HG02973 (cell line): ENCODE measurements at regions not wholly inside any gene's neighbourhood (a gene's known extent, or its start where the extent isn't known, plus 50 kb on each side); places are given as distances from the start of the nearest gene placed in this dataset.
"Not testable (repeated sequence)": the region's sequence is repeated elsewhere in the genome, so short reads cannot be mapped to it uniquely, and the experiment has no call there.

Experiments used
- ATAC-seq: cut with Tn5 transposase; IDR thresholded peaks from one replicate; pipeline ENCODE4 v1.9.1; 2021; ENCODE audit warnings: moderate library complexity; ENCODE audit not compliant: unreplicated experiment

DNA sequence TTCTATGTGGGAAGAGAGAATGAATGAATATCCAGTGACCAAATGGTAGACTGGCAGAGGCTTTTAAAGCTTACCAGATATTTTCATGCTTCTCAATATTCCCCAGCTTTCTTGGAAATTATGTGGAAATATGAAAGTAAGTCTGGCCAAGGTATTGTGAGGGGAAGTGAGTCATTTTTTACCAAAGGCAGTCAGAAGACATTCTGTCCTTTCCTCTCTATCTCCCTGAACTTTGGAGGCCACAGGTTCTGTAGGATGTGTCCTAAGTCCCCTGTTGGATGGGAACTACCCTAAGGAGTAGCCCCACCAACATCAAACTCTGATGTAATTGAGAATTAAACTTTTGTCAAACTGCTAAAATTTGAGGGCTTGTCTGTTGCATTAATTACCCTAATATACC, 593.8 kb upstream of the NRSN1 start:
- ATAC-seq: no peak

DNA sequence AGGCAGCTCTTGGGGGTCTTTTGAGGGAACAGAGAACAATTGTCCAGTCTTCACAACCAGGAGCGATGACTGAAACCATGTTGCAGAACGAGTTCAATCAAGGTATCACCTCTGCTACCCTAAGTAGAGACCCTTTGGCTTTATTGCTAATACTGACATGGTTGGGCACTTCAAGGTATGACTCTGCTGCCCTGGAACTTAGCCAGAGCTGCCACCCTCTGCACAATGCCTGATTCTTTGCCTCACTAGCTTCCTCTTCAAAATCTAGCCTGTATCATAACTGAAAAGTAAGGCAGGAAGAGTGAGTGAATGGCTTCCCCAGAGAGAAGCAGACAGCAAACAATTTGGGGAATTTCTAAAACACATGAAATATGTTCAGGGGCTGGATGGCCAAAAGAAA, 592.7 kb upstream of the NRSN1 start:
- ATAC-seq: no peak

DNA sequence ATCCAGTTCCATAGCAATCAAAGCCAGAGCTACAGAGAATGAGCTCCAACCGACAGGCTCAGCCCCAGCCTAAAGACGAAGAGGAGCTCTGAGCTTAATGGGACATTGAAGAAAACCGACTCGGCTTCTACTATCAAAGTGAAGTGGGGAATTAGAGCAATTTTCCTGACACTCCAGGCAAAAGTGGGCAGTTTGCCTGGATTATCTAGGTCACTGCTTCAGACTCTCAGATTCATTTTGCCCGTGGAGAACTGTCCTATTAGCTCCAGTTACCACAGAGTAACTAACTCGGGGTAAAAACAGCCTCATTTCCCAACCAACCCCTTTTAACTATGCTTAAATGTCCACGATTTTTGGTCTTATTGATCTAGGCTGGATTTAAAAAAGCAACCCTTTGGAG, 592.1 kb upstream of the NRSN1 start:
- no peak for ATAC-seq

DNA sequence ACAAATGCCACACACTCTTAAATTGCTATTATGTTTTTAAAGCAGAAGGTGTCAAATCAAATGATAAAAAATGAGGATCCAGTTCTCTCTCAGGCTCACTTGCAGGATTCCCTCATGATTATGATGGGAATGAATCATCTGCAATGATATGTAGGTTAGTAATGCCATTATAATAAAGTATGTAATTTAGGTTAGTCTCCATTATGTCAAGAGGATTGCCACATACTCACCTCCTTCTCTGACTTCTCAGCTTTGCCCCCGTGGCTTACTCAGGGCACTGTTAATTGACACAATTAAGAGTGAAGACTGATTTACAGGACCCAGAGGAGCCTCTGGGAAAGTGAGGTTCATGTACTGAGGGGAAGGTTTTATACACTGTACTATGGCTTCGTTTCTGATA, 591.7 kb upstream of the NRSN1 start:
- no peak for ATAC-seq

DNA sequence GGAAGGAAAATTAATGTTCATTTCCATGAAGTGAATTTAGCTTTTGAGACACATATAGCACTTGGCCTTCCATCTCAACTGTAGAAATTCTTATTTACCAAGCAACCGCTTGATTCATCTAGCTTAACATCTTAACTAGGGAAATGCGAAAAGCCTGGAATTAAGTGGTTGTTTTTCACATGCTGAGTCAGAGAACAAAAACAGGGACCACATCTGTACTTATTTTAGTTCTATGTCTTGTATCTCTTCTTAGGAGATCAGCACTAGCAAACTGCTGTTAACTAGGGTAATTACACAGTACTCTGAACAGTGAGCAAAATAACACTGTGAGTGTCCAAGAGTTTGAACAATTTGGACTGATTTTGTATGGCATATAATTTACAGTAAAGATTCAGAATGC, 590.9 kb upstream of the NRSN1 start:
- no peak for ATAC-seq

DNA sequence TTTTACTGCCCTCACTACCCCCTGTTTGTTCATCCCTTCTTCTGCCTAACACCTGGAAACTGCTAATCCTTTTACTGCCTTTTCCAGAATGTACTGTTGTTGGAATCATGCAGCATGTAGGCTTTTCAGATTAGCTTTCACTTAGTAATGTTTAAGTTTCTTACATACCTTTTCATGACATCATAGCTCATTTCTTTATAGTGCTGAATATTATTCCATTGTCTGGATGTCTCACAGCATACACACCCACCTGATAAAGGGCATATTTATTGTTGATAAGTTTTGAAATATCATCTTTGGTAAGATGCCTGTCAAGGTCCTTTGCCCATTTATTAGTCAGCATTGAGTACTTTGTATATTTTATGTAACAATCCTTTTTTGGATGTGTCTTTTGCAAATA, 588.2 kb upstream of the NRSN1 start:
- ATAC-seq: no peak

DNA sequence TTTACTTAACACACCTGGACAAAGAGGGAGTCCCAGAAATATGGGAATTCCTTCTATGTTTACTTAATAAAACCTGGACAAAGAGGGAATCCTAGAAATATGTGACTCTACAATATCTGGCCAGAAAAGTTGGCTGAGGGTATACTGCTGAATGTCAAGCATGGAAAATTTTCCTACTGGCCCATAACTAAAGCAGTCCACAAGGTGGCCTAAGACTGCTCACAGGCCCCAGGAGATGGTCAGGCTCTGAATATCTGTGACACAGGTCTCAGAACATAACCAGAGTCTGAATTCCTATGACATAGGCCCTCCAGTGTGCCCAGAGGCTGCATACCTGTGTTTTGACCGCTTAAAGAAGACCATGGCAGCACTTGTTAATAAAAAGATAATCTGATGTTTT, 578.2 kb upstream of the NRSN1 start:
- no peak for ATAC-seq

DNA sequence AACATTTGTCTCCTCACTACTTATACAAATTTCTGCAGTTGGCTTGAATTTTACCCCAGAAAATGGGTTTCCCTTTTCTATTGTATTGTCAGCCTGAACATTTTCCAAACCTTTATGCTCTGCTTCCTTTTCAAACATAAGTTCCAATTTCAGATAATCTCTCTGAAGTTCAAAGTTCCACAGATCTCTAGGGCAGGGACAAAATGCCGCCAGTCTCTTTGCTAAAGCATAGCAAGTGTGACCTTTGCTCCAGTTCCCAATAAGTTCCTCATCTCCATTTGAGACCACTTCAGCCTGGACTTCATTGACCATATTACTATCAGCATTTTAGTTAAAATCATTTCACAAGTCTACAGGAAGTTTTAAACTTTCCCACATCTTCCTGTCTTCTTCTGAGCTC, 571.1 kb upstream of the NRSN1 start:
- ATAC-seq: not testable (repeated sequence)

DNA sequence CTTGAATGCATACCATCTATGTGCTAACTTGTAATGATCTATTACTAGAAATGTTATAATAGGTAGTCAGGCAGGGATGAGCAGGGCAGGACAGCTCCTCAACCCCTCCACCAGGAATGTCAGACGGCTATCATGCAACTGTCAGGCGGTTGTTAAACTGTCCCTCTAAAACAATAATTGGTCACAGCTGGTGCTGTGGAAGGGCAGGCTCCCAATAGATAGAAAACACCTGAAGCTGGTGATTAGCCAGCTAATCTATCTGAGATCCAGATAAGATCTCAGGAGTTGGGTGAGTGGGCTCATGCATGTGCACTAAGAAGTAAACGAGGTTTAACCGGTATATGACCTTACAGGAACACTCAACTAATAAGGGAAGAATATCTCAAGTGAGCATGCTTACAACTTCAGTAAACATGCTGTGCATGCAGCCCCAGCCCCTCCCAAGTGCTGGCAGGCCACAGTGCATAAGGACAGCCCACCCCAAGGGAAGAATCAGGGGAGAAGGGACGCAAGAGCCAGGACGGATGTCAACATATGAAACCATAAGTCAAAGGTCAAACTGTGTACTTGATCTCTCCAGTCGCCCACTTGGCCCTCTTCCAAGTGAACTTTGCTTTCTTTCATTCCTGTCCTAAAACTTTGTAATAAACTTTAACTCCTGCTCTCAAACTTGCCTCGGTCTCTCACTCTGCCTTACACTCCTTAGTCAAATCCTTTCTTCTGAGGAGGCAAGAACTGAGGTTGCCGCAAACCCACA, 566.2 kb upstream of the NRSN1 start:
- ATAC-seq: no peak

DNA sequence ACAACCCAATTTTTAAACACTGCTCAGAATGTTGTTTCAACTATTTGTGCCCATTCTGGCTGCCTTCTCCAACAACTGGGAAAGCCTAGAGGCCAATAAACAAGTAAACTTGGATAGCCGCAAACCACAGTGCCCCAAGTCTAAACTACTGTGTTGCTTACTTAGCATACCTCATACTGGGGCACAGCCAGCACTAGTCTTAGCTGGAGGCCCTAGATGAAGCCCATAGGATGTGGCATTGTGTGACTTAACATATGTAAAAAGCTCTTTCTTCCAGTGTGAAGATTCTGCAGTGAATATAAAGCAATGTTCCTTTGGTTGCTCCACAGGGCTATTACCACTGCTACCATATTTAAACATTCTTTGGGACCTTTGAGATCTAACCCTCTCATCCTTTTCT, 564.3 kb upstream of the NRSN1 start:
- no peak for ATAC-seq

DNA sequence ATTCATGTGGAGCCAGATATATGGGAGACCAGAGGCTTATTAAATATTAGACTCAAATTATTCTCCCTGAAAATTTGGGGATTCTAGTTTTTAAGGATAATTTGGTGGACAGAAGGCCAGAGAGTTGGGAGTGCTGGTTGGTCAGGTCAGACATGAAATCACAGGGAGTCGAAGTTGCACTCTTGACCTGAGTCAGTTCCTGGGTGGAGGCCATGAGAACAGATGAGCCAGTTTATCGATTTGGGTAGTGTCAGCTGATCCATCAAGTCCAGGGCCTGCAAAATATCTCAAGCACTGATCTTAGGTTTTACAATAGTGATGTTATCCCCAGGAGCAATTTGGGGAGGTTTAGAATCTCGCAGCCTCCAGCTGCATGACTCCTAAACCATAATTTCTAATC, 563.5 kb upstream of the NRSN1 start:
- ATAC-seq: no peak

DNA sequence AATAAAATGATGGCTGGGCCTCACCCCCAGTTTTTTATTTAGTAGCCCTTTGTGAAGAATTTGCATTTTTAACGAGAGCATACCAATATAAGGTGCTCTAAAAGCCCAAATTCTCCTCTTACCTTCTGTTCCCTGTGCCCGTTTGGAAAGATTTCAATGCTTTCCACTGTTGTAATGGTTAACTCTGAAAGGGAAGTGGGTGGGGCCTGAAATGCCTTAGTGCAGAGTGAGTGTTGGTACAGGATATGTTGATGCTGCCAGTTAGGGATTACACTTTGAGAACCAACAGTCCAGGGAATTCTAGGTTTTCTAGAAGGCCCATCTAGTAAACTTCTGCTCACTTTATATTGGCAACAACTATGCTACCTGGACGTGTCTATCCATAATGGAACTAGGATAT, 562.7 kb upstream of the NRSN1 start:
- ATAC-seq: no peak

DNA sequence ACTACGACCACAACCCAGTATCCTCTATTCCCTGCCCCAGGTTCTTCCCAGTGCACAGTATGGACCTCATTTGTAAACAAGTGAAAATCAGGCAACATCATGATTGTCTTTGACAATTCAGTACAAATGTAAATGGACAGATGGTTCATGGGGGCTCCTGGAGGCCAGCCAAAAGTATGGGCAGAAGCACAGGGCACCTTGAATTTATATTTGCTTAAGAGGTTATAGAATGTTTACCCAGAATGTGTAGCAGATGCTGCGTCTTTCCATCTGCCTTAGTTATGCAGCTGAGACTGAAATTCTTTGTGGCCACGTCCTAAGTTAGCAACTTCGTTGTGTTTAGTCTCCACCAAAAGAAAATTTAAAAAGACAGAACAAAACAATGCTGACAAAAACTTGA, 559.6 kb upstream of the NRSN1 start:
- ATAC-seq: no peak

DNA sequence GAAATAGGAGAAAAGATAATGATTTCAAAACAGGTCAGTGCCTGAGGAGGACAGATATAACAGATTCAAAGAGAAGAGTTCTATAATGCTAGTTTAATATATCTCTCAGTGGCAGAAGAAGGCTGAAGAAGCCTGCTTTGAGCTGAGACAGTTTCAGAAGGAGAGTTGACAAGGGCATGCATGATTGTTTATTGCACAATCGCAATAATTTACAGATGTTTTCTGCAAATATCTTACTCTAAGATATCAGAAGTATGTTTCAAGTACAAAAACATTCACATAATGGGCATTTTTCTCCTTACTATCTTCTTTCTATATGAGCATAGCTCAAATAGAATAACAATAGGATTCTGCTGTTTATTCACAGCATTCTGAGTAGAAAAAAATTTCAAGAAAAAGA, 557.7 kb upstream of the NRSN1 start:
- no peak for ATAC-seq

DNA sequence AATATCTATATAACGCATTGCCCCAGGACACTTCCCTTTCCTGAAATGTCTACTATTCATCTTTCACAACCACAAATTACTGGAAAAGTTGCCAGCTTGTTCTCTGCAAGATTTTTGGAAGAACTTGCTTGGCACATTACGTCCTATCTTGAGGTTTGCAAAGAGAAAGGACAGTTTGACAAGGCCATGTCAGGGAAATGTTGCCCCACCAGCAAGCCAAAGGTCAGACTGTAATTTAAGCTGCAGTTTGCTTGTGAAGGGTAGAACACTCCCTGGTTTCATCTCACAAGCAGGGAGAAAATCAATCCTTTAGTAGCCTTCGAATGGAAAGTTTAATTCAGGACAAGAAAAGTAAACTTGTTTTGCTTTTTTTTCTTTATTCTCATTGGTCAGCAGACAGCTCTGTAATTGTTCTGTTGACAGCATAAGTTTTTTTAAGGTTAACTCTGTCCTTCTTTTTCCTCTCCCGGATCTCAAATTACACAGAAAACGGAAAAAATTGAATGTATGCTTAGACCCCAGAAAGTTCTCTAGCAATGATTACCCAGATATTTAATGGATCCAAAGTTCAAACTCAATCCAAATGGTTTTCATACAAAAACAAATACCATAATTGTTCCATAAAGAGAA, 541.8 kb upstream of the NRSN1 start:
- no peak for ATAC-seq

DNA sequence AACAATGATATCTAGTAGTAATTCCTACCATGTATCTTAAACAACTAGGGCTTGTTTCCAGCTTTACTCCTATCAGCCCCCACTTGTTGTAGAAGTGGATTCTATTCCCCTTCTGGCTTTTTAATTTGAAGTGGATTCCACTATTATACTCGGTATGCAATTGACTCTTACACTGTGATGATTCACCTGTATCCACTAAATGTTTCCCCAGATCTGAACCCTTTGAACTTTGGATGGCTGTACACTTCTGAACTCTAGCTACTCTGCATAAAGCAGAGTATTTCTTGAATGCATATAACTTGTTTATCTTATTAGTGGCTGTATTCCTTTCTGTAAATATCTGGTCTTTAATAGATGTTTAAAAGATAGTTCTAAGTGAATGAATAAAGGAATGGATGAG, 538.4 kb upstream of the NRSN1 start:
- ATAC-seq: no peak

DNA sequence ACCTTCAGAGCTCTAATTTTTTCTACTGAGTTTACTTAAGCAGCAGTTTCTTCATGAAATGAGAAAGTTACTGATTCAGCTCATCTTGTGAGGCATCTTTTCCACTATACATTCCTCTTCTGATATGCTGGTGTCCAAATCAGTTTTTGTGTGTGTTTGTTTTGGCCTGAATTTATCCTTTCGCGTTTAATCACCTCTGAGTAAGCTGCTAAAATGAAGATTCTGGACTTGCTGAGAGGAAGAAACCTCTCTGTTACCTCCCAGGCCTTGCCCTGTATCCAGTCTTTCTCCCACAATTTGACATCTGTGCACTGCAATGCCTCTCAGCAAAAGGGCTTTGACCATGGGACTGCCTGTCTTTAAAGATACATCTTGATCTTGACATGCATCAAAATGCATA, 536.2 kb upstream of the NRSN1 start:
- no peak for ATAC-seq

DNA sequence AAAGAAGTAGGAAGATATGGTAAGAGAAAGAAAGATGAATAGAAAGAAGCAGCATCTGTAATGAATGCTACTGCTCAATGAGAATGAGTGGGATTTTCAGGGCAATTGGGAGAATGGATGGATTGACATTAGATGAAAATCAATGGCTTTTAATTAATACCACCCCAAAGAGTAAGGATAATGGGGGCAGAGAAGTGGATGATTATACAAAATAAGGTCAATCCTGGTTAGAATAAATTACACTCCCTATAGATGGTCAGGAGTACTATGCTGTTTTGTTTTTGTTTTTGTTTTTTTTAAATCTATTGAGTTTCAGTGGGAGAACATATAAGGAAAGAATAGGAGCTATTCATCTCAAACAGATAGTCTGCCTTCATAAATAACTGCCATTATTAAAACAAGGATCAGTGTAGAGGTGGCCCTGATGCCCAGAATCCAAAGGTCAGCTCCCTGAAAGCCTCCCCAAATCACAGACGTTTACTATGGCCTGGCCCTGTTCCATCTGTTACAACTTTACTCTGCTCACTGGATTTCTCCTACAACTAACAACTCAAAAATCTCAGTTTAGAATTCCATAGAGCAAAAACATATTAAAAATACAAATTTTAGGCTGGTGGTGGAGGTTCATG, 535.4 kb upstream of the NRSN1 start:
- ATAC-seq: no peak

DNA sequence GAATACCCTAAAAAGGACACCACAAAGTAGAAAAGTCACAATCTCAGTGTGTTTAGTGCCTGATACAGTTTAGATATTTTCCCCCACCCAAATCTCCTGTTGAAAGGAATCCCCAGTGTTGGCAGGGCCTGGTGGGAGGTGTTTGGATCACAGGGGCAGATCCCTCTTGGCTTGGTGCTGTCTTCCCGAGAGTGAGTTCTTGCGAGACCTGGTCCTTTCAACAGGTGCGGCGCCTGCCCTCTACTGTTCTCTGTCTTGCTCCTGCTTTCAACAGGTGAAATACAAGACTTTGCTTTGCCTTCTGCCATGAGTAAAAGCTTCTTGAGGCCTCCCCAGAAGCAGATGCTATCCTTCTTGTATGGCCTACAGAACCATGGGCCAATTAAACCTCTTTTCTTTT, 534.3 kb upstream of the NRSN1 start:
- ATAC-seq: no peak

DNA sequence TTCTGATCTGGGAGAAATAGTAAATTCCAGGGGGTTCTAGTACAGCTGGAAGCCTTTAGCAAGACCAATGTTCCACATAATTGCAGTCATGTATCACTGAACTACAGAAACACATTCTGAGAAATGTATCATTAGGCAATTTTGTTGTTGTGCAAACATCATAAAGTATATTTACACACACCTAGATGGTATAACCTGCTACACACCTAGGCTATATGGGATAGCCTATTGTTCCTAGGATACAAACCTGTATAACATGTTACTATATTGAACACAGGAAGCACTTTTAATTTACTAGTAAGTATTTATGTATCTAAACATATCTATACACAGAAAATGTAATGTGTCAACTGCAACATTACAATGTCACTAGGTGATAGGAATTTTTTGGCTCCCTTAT, 525.9 kb upstream of the NRSN1 start:
- no peak for ATAC-seq

DNA sequence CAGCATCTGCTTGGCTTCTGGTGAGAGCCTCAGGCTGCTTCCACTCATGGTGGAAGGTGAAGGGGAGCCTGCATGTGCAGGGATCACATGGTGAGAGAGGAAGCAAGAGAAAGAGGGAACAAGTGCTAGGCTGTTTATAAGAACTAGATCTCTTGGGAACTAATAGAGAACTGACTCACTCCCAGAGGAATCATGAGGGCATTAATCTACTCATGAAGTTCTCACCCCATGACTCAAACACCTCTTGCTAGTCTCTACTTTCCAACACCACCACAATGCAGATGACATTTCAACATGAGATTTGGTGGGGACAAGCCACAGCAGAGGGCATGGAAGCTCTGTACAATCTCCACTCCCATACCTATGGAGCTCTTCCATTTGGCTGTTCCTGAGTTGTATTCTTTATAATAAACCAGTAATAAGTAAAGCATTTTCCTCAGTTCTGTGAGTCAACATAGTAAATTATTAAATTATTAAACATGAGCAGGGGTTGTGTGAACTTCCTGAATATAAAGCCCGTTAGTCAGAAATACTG, 524.1 kb upstream of the NRSN1 start:
- ATAC-seq: no peak

DNA sequence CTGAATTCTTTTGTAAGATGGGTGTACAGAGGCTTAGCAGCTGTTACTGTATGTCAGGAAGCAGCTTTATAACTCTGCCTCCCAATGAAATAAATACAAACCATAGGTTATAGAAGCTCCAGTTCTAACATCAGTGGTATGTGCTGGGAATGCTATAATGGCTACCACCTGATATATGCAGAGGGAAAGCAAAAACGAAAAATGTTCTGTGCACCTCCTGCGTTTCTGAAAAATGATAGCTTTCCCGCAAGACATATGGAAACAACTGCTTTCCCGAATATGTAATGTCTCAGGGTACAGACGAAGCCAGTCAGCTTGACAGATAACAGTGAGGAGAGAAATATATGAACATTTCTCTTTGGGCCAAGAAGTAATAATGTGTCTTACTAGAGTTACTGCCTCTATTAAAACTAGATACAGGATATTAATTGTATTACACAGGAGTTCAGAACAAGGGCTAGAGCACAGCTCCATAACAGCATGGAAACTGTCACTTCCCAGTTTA, 517.0 kb upstream of the NRSN1 start:
- no peak for ATAC-seq
